GM21360 (cell line): ENCODE measurements at regions not wholly inside any gene's neighbourhood (a gene's known extent, or its start where the extent isn't known, plus 50 kb on each side); places are given as distances from the start of the nearest gene placed in this dataset.

ENCODE experiments used
- ATAC-seq: cut with Tn5 transposase; IDR thresholded peaks from one replicate; pipeline ENCODE4 v1.9.1; 2021; ENCODE audit warnings: mild to moderate bottlenecking, moderate library complexity; ENCODE audit not compliant: unreplicated experiment

DNA sequence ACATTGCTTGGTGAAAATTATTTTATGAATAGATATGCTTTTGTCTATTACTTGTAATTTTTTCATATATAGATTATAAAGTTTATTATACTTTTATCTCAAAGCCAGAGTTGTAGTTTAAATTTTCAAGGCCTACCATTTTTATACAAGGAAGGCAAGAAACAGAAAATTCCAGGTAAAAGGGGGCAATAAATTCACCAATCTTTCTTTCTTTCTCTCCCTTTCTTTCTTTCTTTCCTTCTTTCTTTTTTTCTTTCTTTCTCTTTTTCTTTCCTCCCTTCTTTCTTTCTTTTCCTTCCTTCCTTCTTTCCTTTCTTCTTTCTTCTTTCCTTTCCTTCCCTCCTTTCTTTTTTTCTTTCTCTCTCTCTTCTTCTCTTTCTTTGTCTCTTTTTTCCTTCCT lies 529.4 kb downstream of the PCDH17 start:
- no peak for ATAC-seq

DNA sequence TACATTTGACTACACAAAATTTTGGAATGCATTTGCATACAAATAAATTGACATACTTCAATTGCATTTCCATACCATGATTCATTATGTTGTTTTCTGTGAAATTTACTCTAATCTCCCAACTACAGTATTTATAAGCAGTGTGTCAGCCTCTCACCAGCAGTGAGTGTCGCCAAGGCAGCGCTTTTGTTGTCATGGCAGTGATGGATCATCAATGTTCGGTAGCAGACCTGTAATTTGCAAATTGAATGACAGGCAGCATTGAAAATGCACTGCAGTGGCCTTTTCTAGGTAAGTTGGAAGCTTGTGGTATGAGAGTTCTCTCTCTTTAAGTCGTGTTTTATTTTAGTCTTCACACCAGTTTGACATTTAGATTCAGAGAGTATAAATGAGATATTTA lies 534.1 kb downstream of the PCDH17 start:
- ATAC-seq, result no peak

DNA sequence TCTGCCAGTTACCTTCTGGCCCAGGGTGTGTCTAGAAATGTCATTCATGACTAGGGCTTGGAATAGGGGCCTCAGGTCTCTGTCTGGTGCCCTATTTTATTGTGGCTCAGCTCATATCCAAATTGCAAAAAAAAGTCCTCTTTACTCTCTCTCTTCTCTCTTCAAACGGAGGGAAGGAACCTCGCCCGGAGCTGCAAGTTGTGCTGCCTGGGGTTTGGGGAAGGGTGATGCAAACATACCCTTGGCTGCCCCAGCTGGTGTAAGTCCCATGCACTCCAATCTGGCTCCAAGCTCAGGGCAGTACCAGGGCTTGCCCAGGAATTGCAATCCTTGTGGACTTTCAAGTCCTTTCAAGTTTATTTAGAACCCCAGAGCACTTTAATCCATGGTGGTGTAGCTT lies 549.6 kb downstream of the PCDH17 start:
- no peak for ATAC-seq

DNA sequence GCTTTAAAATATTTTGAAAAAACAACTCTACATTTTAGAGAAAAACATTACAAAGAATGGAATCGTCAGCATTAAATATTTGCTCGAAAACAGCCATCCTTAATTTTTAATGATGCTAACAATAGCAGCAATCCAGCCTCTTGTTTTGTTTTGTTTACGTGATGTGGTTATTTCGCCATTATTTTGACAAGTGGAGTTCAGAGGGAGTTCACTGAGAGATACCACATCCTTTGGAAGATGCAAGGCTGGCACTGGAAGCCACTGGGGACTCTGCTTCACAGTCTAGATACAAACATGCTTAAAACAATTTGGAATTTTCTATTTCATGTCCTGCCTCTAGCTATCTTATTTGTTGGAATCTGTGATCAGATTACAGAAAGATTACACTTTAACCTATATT lies 556.3 kb downstream of the PCDH17 start:
- no peak for ATAC-seq

DNA sequence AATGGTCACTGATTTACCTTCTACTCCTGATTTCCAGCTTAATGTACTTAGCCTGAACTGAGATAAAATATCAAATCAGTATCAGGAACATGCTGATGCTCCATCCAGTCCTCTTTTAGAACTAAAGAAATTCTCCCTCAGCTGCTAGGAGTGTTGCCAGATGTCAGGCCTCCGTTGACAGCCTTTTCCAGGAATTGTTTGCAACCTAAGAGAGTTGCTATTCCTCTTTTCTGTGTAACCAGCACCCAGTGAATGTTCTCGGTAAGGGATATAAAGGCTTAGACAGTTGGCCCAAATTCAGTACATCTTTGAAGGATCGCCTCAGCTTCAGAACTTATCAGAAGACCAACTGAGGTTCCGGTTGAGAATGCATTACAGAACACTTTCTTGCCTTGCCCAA lies 559.0 kb downstream of the PCDH17 start:
- ATAC-seq, result no peak

DNA sequence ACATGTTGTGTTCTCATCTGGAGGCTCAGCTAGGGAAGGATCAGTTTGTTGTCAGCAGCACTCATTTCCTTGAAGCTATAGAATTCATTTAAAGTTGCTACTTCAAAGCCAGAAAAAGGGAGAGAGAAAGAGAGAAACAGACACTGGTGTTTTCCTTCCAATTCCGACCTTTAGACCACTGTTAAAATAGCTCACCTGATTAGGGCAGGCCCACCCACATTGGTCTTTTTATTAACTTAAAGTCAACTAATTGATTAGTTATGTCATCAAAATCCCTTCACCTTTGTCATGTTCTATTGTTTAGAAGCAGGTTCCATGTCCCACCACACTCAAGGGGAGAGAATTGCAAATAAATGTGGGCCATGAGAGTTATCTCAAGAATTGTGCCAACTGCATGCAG lies 560.2 kb downstream of the PCDH17 start:
- ATAC-seq, result no peak

DNA sequence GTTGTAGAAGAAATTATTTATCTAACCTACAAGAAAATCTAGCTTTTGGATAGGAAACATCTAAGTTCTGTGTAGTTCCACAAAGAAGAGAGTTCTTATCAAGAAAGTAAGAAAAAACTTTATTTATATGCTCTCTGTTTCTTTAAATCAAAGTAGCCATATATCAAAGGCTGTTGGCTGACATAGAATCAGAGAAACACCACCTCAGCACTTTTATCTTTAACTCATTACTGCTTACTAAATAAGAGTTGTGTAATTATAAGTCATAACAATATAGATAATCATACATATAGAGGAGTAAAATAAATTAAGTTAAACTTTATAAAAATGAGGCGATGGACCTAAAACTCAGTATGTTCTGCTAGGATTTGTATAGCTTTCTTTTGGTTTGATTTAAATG lies 570.6 kb downstream of the PCDH17 start:
- no peak for ATAC-seq

DNA sequence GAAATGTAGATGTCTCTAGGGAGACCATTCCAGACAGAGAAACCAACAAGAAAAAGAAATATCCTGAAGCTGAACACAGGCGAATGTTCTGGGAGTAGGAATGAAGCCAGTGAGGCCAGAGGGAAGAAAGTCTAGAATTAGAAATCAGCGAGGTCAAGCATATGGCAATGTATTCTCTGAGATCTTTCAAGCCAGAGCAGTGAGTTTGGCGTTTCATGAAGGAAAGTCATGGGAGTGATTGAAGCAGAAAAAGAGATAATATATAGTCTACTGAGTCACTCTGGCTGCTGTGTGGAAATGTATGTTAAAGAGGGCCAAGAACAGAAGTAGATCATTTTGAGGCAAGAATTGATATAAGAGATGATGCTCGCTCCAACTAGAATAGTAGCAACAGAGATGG lies 576.0 kb downstream of the PCDH17 start:
- ATAC-seq, result no peak

DNA sequence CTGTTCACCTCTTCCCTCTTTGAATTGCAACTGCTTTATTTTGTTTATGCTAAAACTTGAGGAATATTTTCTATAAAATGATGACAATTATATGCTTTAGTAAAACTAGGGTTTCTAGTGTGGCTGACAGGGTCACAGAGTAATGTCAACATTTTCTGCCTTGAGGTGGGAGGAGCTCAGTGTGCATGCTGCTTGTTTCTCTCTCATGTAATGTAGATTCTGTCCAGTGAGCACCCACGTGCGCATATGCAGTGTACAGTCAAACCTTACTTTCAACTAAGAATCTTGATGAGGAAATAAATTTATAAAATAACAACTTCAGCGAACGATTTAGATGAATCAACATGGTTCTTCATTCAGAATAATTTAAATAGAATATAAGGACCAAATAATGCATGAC lies 603.9 kb downstream of the PCDH17 start:
- ATAC-seq, result no peak

DNA sequence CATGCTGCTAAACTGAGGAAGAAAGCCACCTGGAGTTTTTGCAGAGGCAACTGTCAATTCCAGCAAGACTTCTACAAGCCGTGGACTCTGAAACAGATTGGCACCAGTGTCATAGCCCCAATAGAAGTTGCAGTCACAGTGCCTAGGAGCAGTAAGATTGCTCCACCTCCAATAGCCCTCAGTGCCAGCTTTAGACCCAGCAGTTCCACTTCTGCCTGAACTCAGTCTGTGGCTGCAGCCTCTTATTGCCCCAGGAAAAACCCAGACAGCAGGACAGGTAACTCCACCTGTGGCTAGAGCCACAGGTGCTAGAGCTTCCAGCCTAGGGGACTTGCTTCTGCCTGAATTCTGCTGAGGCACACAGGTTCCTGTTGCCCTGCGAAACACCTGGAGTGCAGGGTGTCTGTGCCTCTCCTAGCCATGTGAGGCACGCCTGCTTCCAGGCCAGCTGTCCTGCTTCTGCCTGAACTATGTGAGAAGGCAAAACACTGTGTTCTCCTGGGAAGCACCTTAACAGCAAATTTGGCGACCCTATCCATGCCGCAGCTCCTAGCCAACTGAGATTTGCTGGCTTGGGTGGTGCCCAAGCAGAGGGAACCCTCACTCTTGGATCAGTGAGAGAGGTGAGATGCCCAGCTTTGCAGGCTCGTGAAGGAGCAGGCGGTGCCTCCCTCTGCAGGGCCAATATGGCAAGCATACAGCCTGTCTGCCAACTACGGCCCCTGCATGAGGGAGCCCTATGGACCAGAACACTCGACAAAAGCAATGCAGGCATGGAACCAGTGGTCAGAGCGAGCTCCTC lies 607.6 kb downstream of the PCDH17 start:
- no peak for ATAC-seq

DNA sequence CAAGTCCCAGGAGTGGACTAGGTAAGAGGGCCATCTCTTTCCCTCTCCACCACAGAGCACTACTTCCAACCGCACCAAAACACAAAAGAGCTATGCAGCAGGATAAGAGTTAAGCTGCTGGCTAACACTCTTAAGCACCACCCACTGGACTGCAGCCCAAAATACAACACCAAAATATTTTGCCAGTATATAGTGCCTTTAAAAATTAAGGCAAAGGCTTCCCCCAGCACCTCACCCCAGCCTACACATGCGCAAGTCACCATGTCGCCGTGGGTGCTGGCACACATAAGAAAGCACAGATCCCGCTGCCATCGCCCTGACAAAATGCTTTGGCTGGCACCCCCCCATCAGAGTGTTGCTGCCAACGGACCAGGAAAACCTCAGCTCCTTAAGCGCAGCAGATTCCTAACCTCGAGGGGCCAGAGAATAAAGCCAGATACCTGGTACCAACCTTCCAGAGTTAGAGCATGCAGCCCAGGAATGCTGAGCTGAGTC lies 608.3 kb downstream of the PCDH17 start:
- ATAC-seq, result no peak

DNA sequence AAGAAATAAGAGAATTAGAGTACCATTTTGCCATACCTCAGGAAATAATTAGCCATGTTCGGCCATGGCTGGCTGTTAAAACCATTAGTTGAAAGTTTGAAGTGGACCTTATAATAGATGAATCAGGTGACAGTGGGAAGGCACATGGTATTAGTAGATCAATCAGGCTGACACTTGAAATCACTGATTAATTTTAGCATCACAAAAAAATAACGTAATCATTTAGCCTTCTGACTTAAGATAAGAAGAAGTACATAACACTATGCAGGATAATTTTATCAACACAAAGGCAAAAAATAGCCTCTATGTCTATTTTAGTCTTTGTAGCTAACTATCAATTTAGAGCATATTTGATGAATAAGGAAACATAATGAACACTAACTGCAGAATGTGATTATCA lies 615.5 kb downstream of the PCDH17 start:
- ATAC-seq, result no peak

DNA sequence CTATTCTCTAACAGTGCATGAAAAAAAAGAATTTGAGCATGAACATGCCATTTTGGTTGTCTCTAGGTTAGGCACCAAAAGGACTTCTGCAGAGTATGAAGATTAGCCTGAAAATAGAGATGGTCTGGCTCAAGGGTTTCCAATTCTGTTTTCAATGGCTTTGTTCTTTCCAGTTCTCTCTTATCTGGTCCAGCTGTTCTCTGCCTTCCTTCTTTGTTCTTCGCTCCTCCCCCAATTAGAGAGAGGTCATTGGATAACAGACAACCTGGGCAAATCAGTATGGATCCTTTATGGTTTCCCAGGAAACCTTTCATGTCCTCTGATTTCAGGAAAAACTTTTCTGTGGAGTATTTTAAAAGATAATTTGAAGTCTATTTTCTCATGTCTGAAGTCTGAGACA lies 623.4 kb downstream of the PCDH17 start:
- ATAC-seq, result no peak

DNA sequence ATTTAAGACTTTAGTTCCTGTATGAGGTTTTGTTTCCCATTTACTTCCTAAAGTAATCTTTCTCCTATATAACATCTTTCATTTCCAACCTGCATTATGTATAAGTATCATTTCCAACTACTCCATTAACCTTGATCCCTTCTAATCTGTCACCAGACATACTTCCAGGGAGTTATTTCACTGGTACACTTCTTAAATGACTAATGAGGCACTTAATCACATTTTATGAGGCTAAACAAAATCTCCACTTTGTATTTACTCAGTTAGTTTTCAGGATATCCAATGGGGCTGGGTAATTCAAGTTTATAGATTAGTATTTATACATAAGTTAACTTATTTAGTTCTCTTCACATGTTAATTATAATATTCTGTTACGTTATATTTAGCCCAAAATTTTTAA lies 634.7 kb downstream of the PCDH17 start:
- no peak for ATAC-seq

DNA sequence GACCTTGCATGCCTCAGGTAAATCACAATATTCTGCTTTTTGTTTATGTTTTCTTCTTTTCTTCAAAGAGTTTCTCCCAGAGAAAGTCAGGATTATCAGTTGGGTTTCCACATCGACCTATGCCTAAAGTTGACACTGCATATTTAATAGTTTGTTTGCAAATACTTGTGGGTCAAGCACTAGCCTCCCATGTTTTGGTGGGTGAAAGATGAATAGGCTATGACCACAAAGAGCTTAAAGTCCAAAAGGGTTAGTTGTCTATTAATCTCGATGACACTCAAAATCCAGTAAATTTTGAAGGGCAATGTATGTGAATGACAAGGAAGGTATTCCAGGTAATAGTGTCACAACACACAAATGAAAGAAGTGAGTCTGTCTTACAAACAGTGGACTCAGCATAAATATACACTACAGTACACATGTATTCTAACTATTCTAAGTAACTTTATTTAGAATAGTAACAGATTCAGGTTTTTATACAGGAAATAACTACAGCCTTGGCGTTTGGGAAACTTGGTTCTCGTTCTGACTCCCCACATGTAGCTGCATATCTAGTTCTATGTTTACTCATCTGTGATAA lies 667.1 kb downstream of the PCDH17 start:
- ATAC-seq, result no peak

DNA sequence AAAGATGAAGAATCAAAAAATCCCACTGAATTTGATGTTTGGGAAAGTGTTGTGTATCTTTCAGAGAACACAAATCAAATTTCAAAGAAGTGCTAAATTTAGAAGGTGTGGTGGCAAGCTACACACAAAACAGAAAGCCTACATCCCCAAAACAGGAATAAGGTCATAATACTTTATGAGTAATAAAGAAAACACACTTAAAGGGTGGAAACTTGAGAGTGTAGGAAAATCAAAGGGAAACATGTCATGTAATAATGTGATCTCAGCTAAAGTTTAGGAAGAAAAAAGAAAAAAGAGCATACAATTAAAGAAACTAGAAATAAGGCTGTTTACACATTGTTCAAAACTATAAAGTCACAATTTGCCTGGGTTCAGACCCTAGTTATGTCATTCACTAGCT lies 668.7 kb downstream of the PCDH17 start:
- ATAC-seq, result no peak

DNA sequence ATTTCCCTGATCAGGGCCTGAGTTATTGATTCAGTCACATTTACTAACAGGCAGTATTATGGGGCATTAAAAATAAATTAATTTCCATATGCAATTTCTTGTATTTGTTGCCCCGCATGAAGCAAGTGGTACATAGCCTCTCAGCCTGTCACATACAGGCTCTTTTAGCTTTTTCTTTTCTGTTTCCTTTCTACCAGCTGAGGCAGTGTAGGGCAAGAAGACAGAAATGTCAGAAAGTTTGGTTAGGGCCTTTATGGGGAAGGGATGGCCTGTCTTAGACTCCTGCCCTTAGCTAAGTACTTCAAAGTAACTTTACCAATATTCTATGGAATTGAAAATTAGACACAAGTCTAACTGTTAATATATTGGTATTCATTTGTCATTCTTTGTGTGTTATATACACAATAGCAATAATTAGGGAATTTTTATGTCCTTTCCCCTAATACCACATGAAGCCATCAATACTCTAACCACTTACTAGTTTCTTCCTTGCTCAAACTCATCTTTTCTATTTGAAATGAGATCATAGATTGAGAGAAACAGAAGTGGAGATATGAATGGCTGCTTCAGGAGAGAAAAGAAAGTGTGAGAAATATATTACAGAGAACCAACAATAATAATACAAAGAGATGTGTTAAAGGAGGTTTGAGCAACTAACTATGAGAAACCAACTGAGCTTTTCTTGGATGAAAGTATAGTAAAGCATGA lies 669.6 kb downstream of the PCDH17 start:
- ATAC-seq, result no peak

DNA sequence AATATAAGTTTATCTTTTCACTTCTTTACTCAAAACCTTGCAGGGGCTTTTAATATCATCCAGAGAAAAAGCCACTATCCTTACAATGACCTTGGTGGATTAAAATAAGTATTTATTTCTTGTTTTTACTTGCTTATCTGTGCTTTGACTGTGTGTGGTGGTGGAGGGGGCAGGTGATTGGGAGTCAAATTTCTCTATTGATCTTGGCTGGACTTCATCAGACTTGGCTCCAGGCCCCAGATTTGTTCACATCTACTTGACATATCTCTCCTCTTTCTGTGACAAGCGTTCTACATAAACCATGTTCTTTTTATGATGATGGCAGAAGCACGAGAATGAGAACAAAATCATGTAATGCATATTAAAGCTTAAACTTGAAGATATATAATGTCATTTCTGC lies 670.8 kb downstream of the PCDH17 start:
- ATAC-seq, result no peak

DNA sequence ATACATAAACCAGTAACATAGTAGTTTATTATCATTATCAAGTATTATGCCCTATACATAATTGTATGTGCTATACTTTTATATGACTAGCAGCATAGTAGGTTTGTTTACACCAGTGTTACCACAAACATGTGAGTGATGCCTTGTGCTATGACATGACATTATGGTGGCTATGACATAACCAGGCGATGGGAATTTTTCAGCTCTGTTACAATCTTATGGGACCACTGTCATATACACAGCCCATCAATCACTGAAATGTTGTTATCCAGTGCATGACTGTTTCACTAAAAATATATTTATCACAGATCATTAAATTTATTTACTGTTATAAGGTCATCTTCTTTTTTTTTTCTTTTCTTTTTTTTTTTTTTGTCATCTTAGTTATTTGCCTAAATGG lies 674.5 kb downstream of the PCDH17 start:
- no peak for ATAC-seq

DNA sequence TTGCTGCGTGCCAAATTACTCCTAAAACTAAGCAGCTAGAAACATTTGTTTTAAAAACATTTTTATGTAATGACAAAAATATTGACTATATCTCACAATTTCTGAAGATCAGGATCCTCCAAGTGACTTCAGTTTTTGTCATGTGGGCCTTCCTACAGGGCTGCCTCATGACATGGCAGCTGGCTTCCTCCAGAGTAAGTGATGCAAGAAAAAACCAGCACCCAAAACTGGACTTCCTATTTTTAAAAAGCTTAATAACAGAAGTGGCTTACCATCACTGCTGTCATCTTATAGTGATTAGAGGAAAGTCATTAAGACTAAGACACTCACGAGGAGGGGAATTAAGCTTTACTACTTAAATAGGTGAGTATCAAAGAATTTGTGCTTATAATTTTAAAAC lies 681.7 kb downstream of the PCDH17 start:
- ATAC-seq, result no peak

DNA sequence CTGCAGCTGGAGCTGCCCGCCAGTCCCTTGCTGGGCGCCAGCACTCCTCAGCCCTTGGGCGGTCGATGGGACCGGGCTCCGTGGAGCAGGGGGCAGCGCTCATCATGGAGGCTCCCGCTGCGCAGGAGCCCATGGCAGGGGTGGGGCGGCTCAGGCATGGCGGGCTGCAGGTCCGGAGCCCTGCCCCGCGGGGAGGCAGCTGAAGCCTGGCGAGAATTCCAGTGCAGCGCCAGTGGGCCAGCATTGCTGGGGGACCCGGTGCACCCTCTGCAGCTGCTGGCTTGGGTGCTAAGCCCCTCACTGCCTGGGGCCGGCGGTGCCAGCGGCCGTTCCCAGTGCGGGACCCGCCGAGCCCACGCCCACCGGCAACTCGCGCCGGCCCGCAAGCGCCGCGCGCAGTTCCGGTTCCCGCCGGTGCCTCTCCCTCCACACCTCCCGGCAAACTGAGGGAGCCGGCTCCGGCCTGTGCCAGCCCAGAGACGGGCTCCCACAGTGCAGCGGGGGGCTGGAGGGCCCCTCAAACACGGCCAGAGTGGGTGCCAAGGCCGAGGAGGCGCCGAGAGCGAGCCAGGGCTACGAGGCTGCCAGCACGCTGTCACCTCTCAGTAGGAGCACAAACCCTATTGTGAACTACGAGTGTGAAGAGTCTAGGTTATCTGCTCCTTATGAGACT lies 687.1 kb downstream of the PCDH17 start:
- no peak for ATAC-seq

DNA sequence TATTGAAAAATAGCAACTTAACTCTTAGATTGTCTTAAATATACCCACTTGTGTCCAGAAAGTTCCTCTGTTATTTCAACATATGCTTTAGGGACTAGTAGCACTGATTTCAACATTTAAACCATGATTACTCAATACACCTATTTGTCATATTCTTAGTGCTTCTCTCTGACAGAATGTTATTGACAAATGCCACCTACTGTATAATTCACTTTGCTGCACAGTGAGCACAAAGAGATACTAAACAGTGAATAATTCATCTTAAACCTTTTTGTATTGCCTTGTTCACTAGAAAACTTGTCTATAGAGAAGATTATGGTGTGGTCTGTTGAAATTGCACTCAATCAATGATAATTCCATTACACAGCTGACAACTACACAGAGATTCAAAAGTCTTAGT lies 692.6 kb downstream of the PCDH17 start:
- ATAC-seq, result no peak
